T-helper 22 cell (primary cell): ENCODE measurements at regions not wholly inside any gene's neighbourhood (a gene's known extent, or its start where the extent isn't known, plus 50 kb on each side); places are given as distances from the start of the nearest gene placed in this dataset.

Experiments used
- DNase-seq: peaks from one replicate; pipeline ENCODE4 v3.0.0-alpha.2; 2020; ENCODE audit warnings: low read depth

GRCh38 chr20:60510356-60510755 is 552.1 kb downstream of the CDH26 start:
- DNase-seq: no peak

- DNase-seq: no peak
Observed at GRCh38 chr20:60512443-60512842, 554.2 kb downstream of the CDH26 start.

GRCh38 chr20:60513141-60513540 is 554.9 kb downstream of the CDH26 start:
- no peak for DNase-seq

GRCh38 chr20:60516442-60516841 is 558.2 kb downstream of the CDH26 start:
- no peak for DNase-seq

- DNase-seq: no peak
Observed at GRCh38 chr20:60518022-60518421, 559.8 kb downstream of the CDH26 start.

GRCh38 chr20:60525397-60525796 is 567.2 kb downstream of the CDH26 start:
- DNase-seq: no peak

- DNase-seq: no peak
Observed at GRCh38 chr20:60527656-60528055, 569.4 kb downstream of the CDH26 start.

- no peak for DNase-seq
Observed at GRCh38 chr20:60528141-60528540, 569.9 kb downstream of the CDH26 start.

GRCh38 chr20:60529149-60529548 is 570.9 kb downstream of the CDH26 start:
- DNase-seq: no peak

- DNase-seq: no peak
Observed at GRCh38 chr20:60535211-60535610, 577.0 kb downstream of the CDH26 start.

GRCh38 chr20:60540591-60540990 is 582.4 kb downstream of the CDH26 start:
- DNase-seq: no peak

- no peak for DNase-seq
Observed at GRCh38 chr20:60541991-60542390, 583.8 kb downstream of the CDH26 start.

GRCh38 chr20:60543598-60543997 is 585.4 kb downstream of the CDH26 start:
- no peak for DNase-seq

- DNase-seq: no peak
Observed at GRCh38 chr20:60553095-60553494, 594.9 kb downstream of the CDH26 start.

- no peak for DNase-seq
Observed at GRCh38 chr20:60558486-60558885, 600.3 kb downstream of the CDH26 start.

- DNase-seq: no peak
Observed at GRCh38 chr20:60559462-60559861, 601.2 kb downstream of the CDH26 start.

GRCh38 chr20:60561052-60561451 is 602.8 kb downstream of the CDH26 start:
- no peak for DNase-seq

- DNase-seq: no peak
Observed at GRCh38 chr20:60565083-60565482, 606.9 kb downstream of the CDH26 start.

GRCh38 chr20:60565551-60565950 is 607.3 kb downstream of the CDH26 start:
- no peak for DNase-seq

- no peak for DNase-seq
Observed at GRCh38 chr20:60569116-60569515, 610.9 kb downstream of the CDH26 start.

- DNase-seq: no peak
Observed at GRCh38 chr20:60570481-60571277, 612.5 kb downstream of the CDH26 start.

- no peak for DNase-seq
Observed at GRCh38 chr20:60573003-60573680, 614.9 kb downstream of the CDH26 start.

GRCh38 chr20:60576236-60576635 is 618.0 kb downstream of the CDH26 start:
- no peak for DNase-seq
